ENCODE measurements at regions not wholly inside any gene's neighbourhood (a gene's known extent, or its start where the extent isn't known, plus 50 kb on each side); places are given as distances from the start of the nearest gene placed in this dataset.
"Not testable (repeated sequence)": the region's sequence is repeated elsewhere in the genome, so short reads cannot be mapped to it uniquely, and the experiment has no call there.

DNA sequence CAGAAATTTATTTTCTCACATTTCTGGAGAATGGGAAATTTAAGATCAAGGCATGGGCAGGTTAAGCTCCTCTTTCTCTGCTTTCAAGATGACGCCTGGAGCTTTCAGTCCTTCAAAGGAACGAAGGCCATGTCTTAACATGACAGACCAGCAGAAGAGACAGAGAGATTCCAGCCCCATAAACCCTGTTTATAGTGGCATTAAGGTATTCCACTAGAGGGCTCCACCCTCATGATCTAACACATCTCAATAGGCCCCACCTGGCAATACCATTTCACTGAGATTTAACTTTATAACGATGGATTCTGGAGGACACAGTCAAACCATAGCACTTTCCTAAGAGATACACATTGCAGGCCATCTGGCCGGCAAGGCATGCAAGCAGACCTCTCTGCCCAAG lies 1406.1 kb downstream of the RPIA start:
- TF ChIP-seq, protein P1, sequence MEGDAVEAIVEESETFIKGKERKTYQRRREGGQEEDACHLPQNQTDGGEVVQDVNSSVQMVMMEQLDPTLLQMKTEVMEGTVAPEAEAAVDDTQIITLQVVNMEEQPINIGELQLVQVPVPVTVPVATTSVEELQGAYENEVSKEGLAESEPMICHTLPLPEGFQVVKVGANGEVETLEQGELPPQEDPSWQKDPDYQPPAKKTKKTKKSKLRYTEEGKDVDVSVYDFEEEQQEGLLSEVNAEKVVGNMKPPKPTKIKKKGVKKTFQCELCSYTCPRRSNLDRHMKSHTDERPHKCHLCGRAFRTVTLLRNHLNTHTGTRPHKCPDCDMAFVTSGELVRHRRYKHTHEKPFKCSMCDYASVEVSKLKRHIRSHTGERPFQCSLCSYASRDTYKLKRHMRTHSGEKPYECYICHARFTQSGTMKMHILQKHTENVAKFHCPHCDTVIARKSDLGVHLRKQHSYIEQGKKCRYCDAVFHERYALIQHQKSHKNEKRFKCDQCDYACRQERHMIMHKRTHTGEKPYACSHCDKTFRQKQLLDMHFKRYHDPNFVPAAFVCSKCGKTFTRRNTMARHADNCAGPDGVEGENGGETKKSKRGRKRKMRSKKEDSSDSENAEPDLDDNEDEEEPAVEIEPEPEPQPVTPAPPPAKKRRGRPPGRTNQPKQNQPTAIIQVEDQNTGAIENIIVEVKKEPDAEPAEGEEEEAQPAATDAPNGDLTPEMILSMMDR (IDR thresholded peaks at IDR 0.05; ENCODE audit: insufficient read depth, low read depth, low read length), result not testable (repeated sequence)
- TF ChIP-seq EZH2 (IDR thresholded peaks at IDR 0.05; ENCODE audit: insufficient read depth, low read length), result not testable (repeated sequence)
